Neuronal stem cell (in vitro differentiated cells): ENCODE measurements at regions not wholly inside any gene's neighbourhood (a gene's known extent, or its start where the extent isn't known, plus 50 kb on each side); places are given as distances from the start of the nearest gene placed in this dataset.

ENCODE experiments used
- DNase-seq: peaks from one replicate; pipeline ENCODE4 v3.0.0-alpha.2; 2013; ENCODE audit warnings: low spot score
- H2AFZ ChIP-seq: one replicate; pipeline ENCODE4 v1.6.1; 2013; ENCODE audit warnings: mild to moderate bottlenecking, low read length, inconsistent platforms
- H2AK5ac ChIP-seq: 2 replicates; pipeline ENCODE4 v1.6.1; 2013; ENCODE audit warnings: low read depth, mild to moderate bottlenecking, inconsistent platforms, low read length, moderate library complexity, mixed read lengths
- H2BK120ac ChIP-seq: 2 replicates; pipeline ENCODE4 v1.6.1; 2013; ENCODE audit warnings: low read depth, mild to moderate bottlenecking, inconsistent platforms, low read length, moderate library complexity, mixed read lengths
- H2BK12ac ChIP-seq: one replicate; pipeline ENCODE4 v1.6.1; 2013; ENCODE audit warnings: low read length, inconsistent platforms
- H2BK15ac ChIP-seq: 2 replicates; pipeline ENCODE4 v1.6.1; 2013; ENCODE audit warnings: mild to moderate bottlenecking, low read length, inconsistent platforms, mixed read lengths
- H2BK5ac ChIP-seq: one replicate; pipeline ENCODE4 v1.6.1; 2013; ENCODE audit warnings: inconsistent platforms, mild to moderate bottlenecking, low read length, moderate library complexity
- H3K14ac ChIP-seq: one replicate; pipeline ENCODE4 v1.6.1; 2013; ENCODE audit warnings: low read length, inconsistent platforms
- H3K18ac ChIP-seq: 2 replicates; pipeline ENCODE4 v1.6.1; 2013; ENCODE audit warnings: low read length, inconsistent platforms
- H3K23ac ChIP-seq: 2 replicates; pipeline ENCODE4 v1.6.1; 2013; ENCODE audit warnings: low read depth, mild to moderate bottlenecking, mixed read lengths, low read length, inconsistent platforms; ENCODE audit not compliant: poor library complexity
- H3K27ac ChIP-seq: replicated peaks from 3 replicates; pipeline ENCODE4 v1.5.1; 2013; ENCODE audit warnings: low read length, inconsistent platforms
- H3K27me3 ChIP-seq, 3 experiments: 2 replicates each; pipeline ENCODE4 v1.6.1; 2013; ENCODE audit warnings: low read length in 3 of 3, mild to moderate bottlenecking in 2 of 3, inconsistent platforms in 1 of 3, low read depth in 1 of 3, mixed read lengths in 1 of 3, moderate library complexity in 1 of 3; ENCODE audit not compliant: control insufficient read depth in 3 of 3, insufficient read depth in 3 of 3
- H3K36me3 ChIP-seq, 2 donors: replicated peaks in 1 of 2; 2 replicates each; pipeline ENCODE4 v1.6.1; 2013; ENCODE audit warnings: low read length in 2 of 2; ENCODE audit not compliant: control insufficient read depth in 2 of 2, insufficient read depth in 2 of 2
- H3K4ac ChIP-seq: 2 replicates; pipeline ENCODE4 v1.6.1; 2013; ENCODE audit warnings: inconsistent platforms, mild to moderate bottlenecking, low read length, moderate library complexity
- H3K4me1 ChIP-seq, 2 donors: 1 replicate in 1 of 2; 2 replicates in 1 of 2; pipeline ENCODE4 v1.6.1; 2013; ENCODE audit warnings: low read length in 2 of 2, low read depth in 1 of 2; ENCODE audit not compliant: control insufficient read depth in 2 of 2, insufficient read depth in 1 of 2
- H3K4me2 ChIP-seq: one replicate; pipeline ENCODE4 v1.6.1; 2013; ENCODE audit warnings: mild to moderate bottlenecking, low read length, inconsistent platforms; ENCODE audit not compliant: insufficient read depth, poor library complexity, severe bottlenecking
- H3K4me3 ChIP-seq, 2 donors: 2 replicates each; pipeline ENCODE4 v1.5.1; 2013; ENCODE audit warnings: low read length in 2 of 2, mild to moderate bottlenecking in 2 of 2, inconsistent platforms in 1 of 2, moderate library complexity in 1 of 2
- H3K79me1 ChIP-seq: one replicate; pipeline ENCODE4 v1.6.1; 2013; ENCODE audit warnings: low read depth, mild to moderate bottlenecking, inconsistent platforms, low read length, moderate library complexity
- H3K9ac ChIP-seq: one replicate; pipeline ENCODE4 v1.6.1; 2013; ENCODE audit warnings: mild to moderate bottlenecking, low read depth, low read length, inconsistent platforms; ENCODE audit not compliant: poor library complexity
- H3K9me3 ChIP-seq, 2 donors: replicated peaks in 1 of 2; 2 replicates each; pipeline versions ENCODE3 to v1.6.1; 2013; ENCODE audit warnings: low read length in 2 of 2, mild to moderate bottlenecking in 2 of 2, inconsistent platforms in 1 of 2, low read depth in 1 of 2, mixed read lengths in 1 of 2, moderate library complexity in 1 of 2; ENCODE audit not compliant: control insufficient read depth in 2 of 2, insufficient read depth in 1 of 2
- H4K8ac ChIP-seq: one replicate; pipeline ENCODE4 v1.6.1; 2013; ENCODE audit warnings: low read depth, mild to moderate bottlenecking, inconsistent platforms, low read length, moderate library complexity
- H4K91ac ChIP-seq: one replicate; pipeline ENCODE4 v1.6.1; 2013; ENCODE audit warnings: low read length, low read depth, mild to moderate bottlenecking, inconsistent platforms; ENCODE audit not compliant: poor library complexity
- WGBS, 2 donors: extraction: QIAGEN DNeasy Blood & Tissue Kit; methylation state at CpG; one replicate each; pipeline ENCODE4 v1.1.7; 2013; ENCODE audit warnings: missing lambda C conversion rate in 2 of 2, mixed read lengths in 1 of 2; ENCODE audit not compliant: insufficient read length in 2 of 2, insufficient replicate concordance in 1 of 2; ENCODE audit errors: extremely low coverage in 2 of 2; 5-methylcytosine and 5-hydroxymethylcytosine counted together

GRCh38 chr20:43799741-43800140 is 72.9 kb upstream of the GTSF1L start:
- Histone ChIP-seq H3K9me3 (peaks cover 0 to 2% of the 10 kb centered on the region in 2 donors), H2BK5ac (no peak overlapping the region), H3K27ac (no peak overlapping the region), H3K14ac (no peak overlapping the region), H3K79me1 (no peaks in the 10 kb centered on the region), H4K91ac (no peak overlapping the region), H2BK15ac (no peak overlapping the region), H3K18ac (no peak overlapping the region), H3K9ac (no peak overlapping the region), H3K4me3 (no peak overlapping the region), H3K4me2 (no peak overlapping the region), H3K4me1 (peaks cover 0 to 4% of the 10 kb centered on the region in 2 donors), H2BK12ac (no peak overlapping the region), H3K36me3 (no peaks in the 10 kb centered on the region), H3K27me3 (peaks cover 0 to 17% (median 0%) of the 10 kb centered on the region in 3 experiments), H2AK5ac (no peak overlapping the region), H4K8ac (no peak overlapping the region), H3K23ac (no peak overlapping the region), H3K4ac (no peak overlapping the region), H2AFZ (no peak overlapping the region), H2BK120ac (no peak overlapping the region)
- no peak for DNase-seq
- no CpG with 5 or more reads among the region's 5 CpGs for WGBS, 2 donors

GRCh38 chr20:43799150-43799711 is 72.4 kb upstream of the GTSF1L start:
- Histone ChIP-seq H2BK15ac (no peak overlapping the region), H3K9ac (no peak overlapping the region), H3K23ac (no peak overlapping the region), H2AK5ac (no peak overlapping the region), H2AFZ (no peak overlapping the region), H2BK12ac (no peak overlapping the region), H3K4me2 (no peak overlapping the region), H3K4me3 (no peak overlapping the region), H4K91ac (no peak overlapping the region), H2BK120ac (no peak overlapping the region), H3K4me1 (peaks cover 0 to 4% of the 10 kb centered on the region in 2 donors), H3K14ac (no peak overlapping the region), H3K36me3 (no peaks in the 10 kb centered on the region), H3K79me1 (no peaks in the 10 kb centered on the region), H2BK5ac (no peak overlapping the region), H3K27me3 (peaks cover 0 to 17% (median 0%) of the 10 kb centered on the region in 3 experiments), H4K8ac (no peak overlapping the region), H3K4ac (no peak overlapping the region), H3K9me3 (peaks cover 0 to 2% of the 10 kb centered on the region in 2 donors), H3K18ac (peak overlapping the region; percentile 41), H3K27ac (no peak overlapping the region)
- DNase-seq, result no peak
- no CpG with 5 or more reads among the region's 11 CpGs for WGBS, 2 donors

GRCh38 chr20:43798291-43799149 is 71.7 kb upstream of the GTSF1L start:
- H4K8ac ChIP-seq, result no peak overlapping the region
- no peak overlapping the region for H3K4me2 ChIP-seq
- no peak overlapping the region for H3K4me3 ChIP-seq
- no peaks in the 10 kb centered on the region for H3K79me1 ChIP-seq
- no peak overlapping the region for H2BK15ac ChIP-seq
- peaks cover 0 to 4% of the 10 kb centered on the region in 2 donors for H3K4me1 ChIP-seq
- no peak overlapping the region for H3K27ac ChIP-seq
- H3K14ac ChIP-seq, result no peak overlapping the region
- DNase-seq, result peak; percentile 21
- H2AK5ac ChIP-seq, result no peak overlapping the region
- H3K18ac ChIP-seq, result peak overlapping the region; percentile 7
- no peak overlapping the region for H2BK12ac ChIP-seq
- H4K91ac ChIP-seq, result no peak overlapping the region
- H2BK120ac ChIP-seq, result no peak overlapping the region
- H3K9ac ChIP-seq, result no peak overlapping the region
- no peak overlapping the region for H2AFZ ChIP-seq
- no peaks in the 10 kb centered on the region for H3K36me3 ChIP-seq
- peaks cover 0 to 2% of the 10 kb centered on the region in 2 donors for H3K9me3 ChIP-seq
- no CpG with 5 or more reads among the region's 7 CpGs for WGBS, 2 donors
- no peak overlapping the region for H3K23ac ChIP-seq
- H3K4ac ChIP-seq, result no peak overlapping the region
- peaks cover 0 to 17% (median 0%) of the 10 kb centered on the region in 3 experiments for H3K27me3 ChIP-seq
- H2BK5ac ChIP-seq, result no peak overlapping the region

- no peak overlapping the region for H2BK120ac ChIP-seq
- H3K4me3 ChIP-seq, result no peak overlapping the region
- H3K9ac ChIP-seq, result no peak overlapping the region
- H2AFZ ChIP-seq, result no peak overlapping the region
- no CpG with 5 or more reads among the region's 2 CpGs for WGBS, 2 donors
- H2BK5ac ChIP-seq, result no peak overlapping the region
- no peak overlapping the region for H3K4ac ChIP-seq
- H3K27me3 ChIP-seq, result peaks cover 0 to 15% (median 0%) of the 10 kb centered on the region in 3 experiments
- no peak overlapping the region for H3K4me2 ChIP-seq
- no peaks in the 10 kb centered on the region for H3K36me3 ChIP-seq
- H3K27ac ChIP-seq, result no peak overlapping the region
- H3K9me3 ChIP-seq, result peaks cover 0 to 5% of the 10 kb centered on the region in 2 donors
- no peak overlapping the region for H2BK12ac ChIP-seq
- no peak overlapping the region for H3K18ac ChIP-seq
- no peak overlapping the region for H2AK5ac ChIP-seq
- no peak overlapping the region for H3K23ac ChIP-seq
- no peaks in the 10 kb centered on the region for H3K79me1 ChIP-seq
- no peak overlapping the region for H4K8ac ChIP-seq
- H3K14ac ChIP-seq, result no peak overlapping the region
- H3K4me1 ChIP-seq, result peaks cover 0 to 4% of the 10 kb centered on the region in 2 donors
- H2BK15ac ChIP-seq, result no peak overlapping the region
- no peak for DNase-seq
- H4K91ac ChIP-seq, result no peak overlapping the region
Measured at GRCh38 chr20:43794326-43794725, 67.5 kb upstream of the GTSF1L start.
